Transverse colon (tissue), 3 donors: ENCODE measurements at regions not wholly inside any gene's neighbourhood (a gene's known extent, or its start where the extent isn't known, plus 50 kb on each side); places are given as distances from the start of the nearest gene placed in this dataset.

Experiments
- EP300 ChIP-seq: sonication (generic); formaldehyde crosslinking; IDR thresholded peaks from one replicate; pipeline ENCODE4 v1.6.1; 2017; ENCODE audit warnings: antibody characterized with exemption, low read depth
- POLR2A ChIP-seq: fragments of 450-650 bp; IDR thresholded peaks from one replicate; pipeline ENCODE4 v1.6.1; 2016; ENCODE audit warnings: antibody characterized with exemption, mild to moderate bottlenecking, moderate library complexity
- TF ChIP-seq, protein P1 (sequence below), 5 experiments: fragments of 200-600 bp in 3 of 5; fragments of 450-650 bp in 2 of 5; sonication (generic) in 3 of 5; IDR thresholded peaks; 1 replicate in 2 of 5; 2 replicates in 3 of 5; pipeline ENCODE4 v1.5.1; 2016 to 2017; ENCODE audit warnings: antibody characterized with exemption in 5 of 5, inconsistent platforms in 3 of 5, mild to moderate bottlenecking in 2 of 5, moderate library complexity in 1 of 5

DNA sequence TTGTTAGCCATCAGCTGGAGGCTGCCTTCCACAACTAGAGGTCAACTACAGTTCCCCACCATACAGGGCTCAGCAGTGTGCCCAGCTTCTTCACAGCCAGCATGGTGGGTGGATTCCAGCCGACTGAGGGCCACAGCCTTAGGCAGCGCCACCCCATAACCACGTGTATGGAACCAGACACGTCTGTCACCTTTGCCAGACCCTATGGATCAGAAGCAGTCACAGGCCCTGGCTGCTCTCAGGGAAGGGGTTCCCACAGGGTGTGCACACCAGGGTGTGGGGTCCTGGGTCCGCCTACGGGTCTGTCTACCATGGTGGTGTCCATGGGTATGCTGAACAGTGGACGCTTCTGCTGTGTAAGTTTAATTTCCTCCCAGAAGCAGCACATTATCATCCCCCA, 265.0 kb upstream of the FOXF1 start:
- TF ChIP-seq EP300 = no peak
- TF ChIP-seq POLR2A = no peak
- TF ChIP-seq, protein P1, sequence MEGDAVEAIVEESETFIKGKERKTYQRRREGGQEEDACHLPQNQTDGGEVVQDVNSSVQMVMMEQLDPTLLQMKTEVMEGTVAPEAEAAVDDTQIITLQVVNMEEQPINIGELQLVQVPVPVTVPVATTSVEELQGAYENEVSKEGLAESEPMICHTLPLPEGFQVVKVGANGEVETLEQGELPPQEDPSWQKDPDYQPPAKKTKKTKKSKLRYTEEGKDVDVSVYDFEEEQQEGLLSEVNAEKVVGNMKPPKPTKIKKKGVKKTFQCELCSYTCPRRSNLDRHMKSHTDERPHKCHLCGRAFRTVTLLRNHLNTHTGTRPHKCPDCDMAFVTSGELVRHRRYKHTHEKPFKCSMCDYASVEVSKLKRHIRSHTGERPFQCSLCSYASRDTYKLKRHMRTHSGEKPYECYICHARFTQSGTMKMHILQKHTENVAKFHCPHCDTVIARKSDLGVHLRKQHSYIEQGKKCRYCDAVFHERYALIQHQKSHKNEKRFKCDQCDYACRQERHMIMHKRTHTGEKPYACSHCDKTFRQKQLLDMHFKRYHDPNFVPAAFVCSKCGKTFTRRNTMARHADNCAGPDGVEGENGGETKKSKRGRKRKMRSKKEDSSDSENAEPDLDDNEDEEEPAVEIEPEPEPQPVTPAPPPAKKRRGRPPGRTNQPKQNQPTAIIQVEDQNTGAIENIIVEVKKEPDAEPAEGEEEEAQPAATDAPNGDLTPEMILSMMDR (IDR thresholded peaks at IDR 0.05) = no peak
